ENCODE measurements at regions not wholly inside any gene's neighbourhood (a gene's known extent, or its start where the extent isn't known, plus 50 kb on each side); places are given as distances from the start of the nearest gene placed in this dataset.

GRCh38 chr7:124989911-124990310 lies 60.3 kb upstream of the POT1 start:
- no peak for DNase-seq
